Heart left ventricle (tissue), 13 donors: ENCODE measurements at regions not wholly inside any gene's neighbourhood (a gene's known extent, or its start where the extent isn't known, plus 50 kb on each side); places are given as distances from the start of the nearest gene placed in this dataset.

Experiments used
- CTCF ChIP-seq, 12 donors: fragments of 200-600 bp; sonication (generic) in 4 of 12; IDR thresholded peaks; one replicate each; pipeline versions ENCODE4 v1.5.0 to v1.8.0; 2018 to 2022; ENCODE audit warnings: antibody characterized with exemption in 12 of 12, mild to moderate bottlenecking in 5 of 12
- POLR2A ChIP-seq, 2 donors: fragments of 450-650 bp; IDR thresholded peaks; one replicate each; pipeline ENCODE4 v1.6.1; 2017; ENCODE audit warnings: antibody characterized with exemption in 2 of 2, mild to moderate bottlenecking in 2 of 2, moderate library complexity in 2 of 2
- donor health status: ischemic (EF 13 %, LVEDD 7.1; RV severe dilation, severe dysfunction).
- donor health status: DM: no; HTN: yes; CAD: no.
- donor health status: DM: no; HTN: no; CAD: no.
- donor health status: ischemic (EF 25% LVEDD 6.9; RV normal size, moderate dysfunction).
- donor health status: ischemic (EF 25% LVEDD 5.7; RV mildly dilated, moderate dysfunction).
- donor health status: ischemic (EF 35%, LVEDD 5.7; RV mildly dilated, moderate dysfunction).
- donor health status: nonischemic (EF 11% LVEDD 7.7; RV severe dilation, severe dysfunction).
- donor health status: DM: yes; HTN: yes; CAD: no.
- donor health status: PGD.
- donor health status: ischemic (EF 29% LVEDD 5.4; RV normal size, mild dysfunction).
- donor health status: nonischemic (EF 23%, LVEDD 6.1; RV moderate dilation, normal function).

GRCh38 chr15:36062357-36062756, 516.4 kb upstream of the DPH6 start:
- TF ChIP-seq CTCF (IDR thresholded peaks at IDR 0.05) (no peak), POLR2A (IDR thresholded peaks at IDR 0.05) (no peak)
